ENCODE measurements at regions not wholly inside any gene's neighbourhood (a gene's known extent, or its start where the extent isn't known, plus 50 kb on each side); places are given as distances from the start of the nearest gene placed in this dataset.

DNA sequence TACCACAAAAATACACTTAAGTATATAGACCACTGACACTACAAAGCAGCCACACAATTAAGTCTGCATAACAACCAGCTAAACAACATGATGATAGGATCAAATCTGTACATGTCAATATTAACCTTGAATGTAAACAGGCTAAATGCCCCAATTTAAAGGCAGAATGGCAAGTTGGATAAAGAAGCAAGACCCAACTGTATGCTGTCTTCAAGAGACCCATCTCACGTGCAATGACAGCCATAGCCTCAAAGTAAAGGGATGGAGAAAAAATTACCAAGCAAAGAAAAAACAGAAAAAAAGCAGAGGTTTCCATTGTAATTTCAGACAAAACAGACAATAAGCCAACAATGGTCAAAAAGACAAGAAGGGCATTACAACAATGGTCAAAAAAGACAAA is 77.3 kb upstream of the APC start:
- no peak for DNase-seq (ENCODE audit: low spot score)

DNA sequence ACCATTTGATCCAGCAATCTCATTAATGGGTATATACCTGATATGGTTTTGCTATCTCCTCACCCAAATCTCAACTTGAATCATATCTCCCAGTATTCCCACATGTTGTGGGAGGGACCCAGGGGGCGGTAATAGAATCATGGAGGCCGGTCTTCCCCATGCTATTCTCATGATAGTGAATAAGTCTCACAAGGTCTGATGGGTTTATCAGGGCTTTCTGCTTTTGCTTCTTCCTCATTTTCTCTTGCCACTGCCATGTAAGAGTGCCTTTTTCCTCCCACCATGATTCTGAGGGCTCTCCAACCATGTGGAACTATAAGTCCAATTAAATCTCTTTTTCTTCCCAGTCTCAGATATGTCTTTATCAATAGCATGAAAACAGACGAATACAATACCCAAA is 74.5 kb upstream of the APC start:
- no peak for DNase-seq (ENCODE audit: low spot score)

DNA sequence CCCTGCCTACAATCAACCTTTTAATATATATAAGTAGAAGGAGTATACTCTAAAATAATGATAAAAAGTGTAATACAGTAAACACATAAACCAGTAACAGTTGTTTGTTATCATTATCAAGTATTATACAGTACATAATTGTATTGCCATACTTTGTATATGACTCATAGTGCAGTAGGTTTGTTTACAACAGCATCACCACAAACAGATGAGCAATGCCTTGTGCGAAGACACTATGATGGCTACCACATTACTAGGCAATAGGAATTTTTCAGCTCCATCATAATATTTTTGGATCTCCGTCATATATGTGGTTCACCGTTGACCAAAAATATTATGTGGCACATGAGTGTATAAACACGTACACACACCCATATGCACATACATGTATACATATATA is 69.7 kb upstream of the APC start:
- peak; percentile 28 for DNase-seq (ENCODE audit: low spot score)

DNA sequence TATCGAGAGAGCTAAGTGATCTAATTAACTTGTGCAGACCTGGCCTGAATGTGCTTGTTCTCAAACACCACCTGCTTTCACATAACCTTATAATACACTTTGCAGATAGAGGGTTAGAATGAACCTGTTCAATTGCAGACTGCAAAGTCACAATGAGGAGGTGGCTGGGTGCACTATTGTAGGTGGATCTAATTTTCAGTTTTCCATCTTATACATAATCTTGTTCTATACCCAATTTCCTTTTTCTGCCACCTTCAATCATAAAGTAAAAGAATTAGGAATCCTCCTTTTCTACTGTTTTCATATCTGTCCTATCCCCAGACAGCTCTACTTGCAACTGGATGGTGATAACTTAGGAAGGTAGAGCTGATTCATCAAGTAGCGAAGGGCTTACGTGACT is 68.8 kb upstream of the APC start:
- no peak for DNase-seq (ENCODE audit: low spot score)

DNA sequence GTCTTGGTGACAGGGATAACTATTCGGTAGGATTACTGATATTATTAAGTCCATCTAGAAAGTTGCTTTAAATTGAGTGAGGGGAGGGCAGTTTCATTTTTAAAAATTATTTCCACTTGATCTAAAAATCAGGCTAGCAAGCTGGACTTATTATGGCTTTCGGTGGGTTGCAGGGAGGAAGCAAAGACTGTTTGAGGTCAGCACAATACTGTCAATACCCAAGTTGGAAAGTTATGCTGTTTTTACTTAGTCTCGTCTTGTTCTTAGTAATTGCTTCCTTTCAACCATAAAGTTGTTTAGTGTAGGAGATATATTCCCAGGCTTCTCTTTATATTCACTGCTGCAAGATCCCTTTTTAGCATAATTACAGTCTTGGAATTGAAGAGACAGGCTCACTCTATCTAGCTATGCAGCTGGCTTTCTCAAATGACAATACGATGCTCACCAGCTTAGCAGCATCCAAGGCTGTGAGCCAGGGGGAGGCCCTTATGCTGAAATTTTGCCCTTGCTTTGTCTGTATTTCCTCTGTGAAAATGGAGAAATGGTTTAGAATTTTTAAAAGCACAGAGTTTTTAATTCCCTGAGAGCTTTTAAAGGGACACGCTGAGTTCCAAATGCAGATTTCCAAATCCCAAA is 68.2 kb upstream of the APC start:
- DNase-seq (ENCODE audit: low spot score), result no peak

DNA sequence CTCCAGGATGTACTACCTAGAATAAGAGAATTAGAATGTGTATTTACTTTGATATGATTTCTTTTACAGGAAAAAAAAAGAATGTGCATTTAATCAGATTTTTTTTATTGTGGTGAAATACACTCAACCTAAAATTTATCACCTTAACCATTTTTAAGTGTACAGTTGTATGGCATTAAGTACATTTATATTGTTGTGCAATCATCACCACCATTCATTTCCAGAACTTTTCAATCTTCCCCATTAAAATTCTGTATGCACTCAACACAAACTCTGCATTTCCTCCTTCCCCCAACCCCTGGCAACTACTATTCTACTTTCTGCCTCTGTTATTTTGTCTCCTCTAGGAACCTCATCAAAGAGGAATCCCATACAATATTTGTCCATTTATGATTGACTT is 66.0 kb upstream of the APC start:
- no peak for DNase-seq (ENCODE audit: low spot score)

DNA sequence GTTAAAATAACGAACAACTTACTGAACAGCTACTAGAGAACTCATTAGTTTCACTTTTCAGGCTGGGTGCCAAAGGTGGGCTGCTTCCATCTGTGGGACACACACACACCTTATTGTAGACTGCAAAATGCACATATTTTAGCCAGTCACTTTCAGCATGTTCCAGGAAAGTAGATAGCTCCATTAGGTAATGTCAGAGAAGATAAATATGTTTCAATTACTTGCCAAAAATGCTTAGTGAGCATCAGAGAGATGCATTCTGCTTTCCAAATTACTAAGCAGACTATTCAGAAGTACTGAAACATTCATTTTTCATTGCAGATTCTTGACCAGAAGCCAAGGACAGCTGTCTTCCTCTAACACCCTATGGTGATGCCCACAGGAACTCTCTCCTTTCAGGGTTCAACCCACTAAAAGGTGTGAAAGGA is 56.2 kb upstream of the APC start:
- peak; percentile 43 for DNase-seq (ENCODE audit: low spot score)

DNA sequence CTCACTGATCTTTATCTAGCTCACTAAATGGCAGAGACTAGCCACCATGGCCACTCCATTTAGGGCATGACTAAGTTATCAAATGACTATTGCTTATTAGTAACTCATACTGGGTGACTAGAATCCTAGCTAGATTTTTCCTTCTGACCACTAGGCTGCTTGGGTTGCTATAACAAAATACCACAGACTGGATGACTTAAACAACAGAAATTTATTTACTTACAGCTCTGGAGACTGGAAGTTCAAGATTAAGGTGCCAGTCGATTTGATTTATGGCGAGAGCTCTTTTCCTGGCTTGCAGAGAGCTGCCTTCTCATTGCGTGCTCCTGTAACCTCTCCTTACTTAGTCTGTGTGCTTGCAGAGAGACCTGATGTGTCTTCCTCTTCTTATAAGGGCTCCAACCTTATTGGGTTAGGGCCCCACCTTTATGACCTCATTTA is 55.0 kb upstream of the APC start:
- DNase-seq (ENCODE audit: low spot score), result peak; percentile 65

DNA sequence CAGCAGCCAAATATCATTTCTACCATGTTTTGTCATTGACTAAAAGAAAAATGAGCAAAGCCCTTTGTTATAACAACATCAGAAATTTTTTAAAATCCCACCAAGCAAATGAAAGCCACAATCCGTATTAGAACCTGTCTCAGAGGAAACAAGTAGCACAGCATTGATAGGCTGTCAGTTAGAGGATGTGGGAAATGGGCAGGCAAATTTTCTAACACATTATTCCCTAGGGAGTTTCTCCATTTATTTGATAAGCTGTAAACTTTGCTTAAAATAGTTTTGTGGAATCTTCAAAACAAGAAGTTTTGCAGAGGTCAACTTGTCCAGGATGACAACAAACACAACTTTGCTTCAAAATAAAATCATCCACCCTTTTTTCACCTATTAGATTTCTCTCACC is 53.6 kb upstream of the APC start:
- DNase-seq (ENCODE audit: low spot score), result no peak

DNA sequence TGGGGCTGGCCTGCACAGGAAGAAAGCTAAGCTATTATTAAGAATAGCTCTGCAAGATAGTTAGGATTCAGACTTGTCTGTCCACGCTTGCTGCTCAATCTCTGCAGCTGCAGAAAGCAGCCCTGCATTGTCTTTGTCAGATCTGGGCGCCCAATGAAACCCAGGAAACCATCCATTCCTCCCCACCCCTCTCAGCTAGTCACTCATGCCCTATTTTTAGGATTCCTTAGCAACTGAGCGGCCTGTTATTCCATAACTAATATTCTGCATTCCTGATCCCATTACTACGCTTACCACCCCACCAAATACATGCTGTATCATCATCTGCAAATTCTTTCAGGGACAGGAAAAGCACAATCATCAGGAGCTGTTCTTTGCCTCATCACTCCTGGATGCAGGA is 52.9 kb upstream of the APC start:
- peak; percentile 91 for DNase-seq (ENCODE audit: low spot score)

DNA sequence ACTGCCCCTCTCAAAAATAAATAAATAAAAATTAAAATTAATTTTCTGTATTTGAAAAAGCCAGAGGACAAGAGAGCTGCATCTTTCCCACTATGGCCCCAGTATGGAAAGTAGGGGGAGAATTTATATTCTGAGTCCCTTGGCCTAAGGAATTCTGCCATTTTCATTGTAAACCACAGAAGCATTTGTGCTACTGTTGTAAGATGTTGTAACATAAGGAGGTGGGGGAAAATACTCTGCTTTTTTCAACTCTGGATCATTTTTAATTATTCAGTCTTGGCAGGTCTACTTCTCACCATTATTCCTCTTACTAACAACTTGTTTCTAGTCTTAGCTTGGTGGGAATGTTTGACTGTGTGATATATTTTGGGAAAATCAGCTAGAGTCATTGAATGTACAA is 52.3 kb upstream of the APC start:
- no peak for DNase-seq (ENCODE audit: low spot score)

DNA sequence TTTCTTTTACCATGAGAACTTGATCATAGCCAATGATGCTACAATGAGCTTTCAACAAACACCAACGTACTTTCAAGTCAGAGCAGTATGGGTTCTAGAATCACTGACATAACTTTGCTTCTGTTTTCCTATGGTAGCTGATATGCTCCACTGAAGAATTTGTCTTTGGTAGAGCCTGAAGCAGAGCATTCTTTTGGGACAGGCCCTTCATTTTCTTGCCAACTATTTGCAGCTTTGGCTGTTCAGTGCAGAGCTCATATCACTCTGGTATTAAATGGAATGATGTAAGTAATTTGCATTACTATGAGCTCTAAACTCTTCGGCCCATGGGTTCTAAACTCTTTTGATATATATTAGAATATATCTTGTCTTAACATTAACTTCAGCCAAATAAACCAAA is 51.8 kb upstream of the APC start:
- peak; percentile 57 for DNase-seq (ENCODE audit: low spot score)

DNA sequence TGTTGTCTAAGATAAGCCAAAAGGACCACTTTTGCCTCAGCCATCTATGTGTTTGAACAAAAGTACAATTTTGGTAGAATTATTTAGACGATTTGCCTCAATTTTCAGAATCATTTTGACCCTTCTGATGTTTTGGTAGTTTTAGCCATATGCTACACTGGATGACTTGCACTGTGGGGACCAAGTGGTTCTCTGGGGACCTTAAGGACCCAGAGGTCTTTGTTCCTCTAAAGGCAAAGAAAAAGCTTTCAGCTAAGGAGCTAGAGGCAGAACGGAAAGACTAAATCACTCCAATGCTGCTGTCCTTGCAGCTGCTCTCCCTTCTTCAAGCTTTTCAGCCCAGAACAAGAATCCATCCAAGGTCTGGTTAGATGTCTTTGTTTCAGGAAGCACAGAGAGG is 51.0 kb upstream of the APC start:
- DNase-seq (ENCODE audit: low spot score), result no peak

DNA sequence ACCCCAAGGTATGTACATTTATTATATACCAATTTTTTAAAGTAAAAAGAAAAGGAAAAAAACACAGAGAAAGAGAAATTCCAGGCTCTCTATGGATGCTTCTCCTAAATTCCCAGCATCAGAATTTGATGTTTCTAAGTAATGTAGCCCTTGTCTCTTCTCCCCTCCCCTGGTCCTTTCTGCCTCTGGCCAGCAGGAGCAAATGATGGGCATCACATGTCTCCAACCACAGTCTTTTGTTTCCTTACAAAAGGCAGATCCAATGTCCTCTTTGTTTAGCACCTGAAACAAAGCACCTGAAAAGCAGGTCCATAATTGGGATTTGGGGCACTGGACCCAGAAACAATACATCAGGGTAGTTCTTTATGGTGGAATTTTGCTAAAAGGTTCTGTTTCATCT is 50.4 kb upstream of the APC start:
- no peak for DNase-seq (ENCODE audit: low spot score)

Data from AG08395 (cell line).